DND-41 (cell line): ENCODE measurements at regions not wholly inside any gene's neighbourhood (a gene's known extent, or its start where the extent isn't known, plus 50 kb on each side); places are given as distances from the start of the nearest gene placed in this dataset.

ENCODE experiments used
- ATAC-seq: fragments of 200-7000 bp; cut with Tn5 transposase; 3 replicates; pipeline ENCODE4 v1.9.1; 2021; ENCODE audit warnings: low read depth; ENCODE audit not compliant: insufficient read depth
- DNase-seq: peaks from one replicate; pipeline ENCODE4 v3.0.0-alpha.2; 2020
- H2AFZ ChIP-seq: 2 replicates; pipeline ENCODE4 v1.6.0; 2012; ENCODE audit warnings: low read depth, low read length
- H3K27ac ChIP-seq: 2 replicates; pipeline ENCODE4 v1.5.1; 2012; ENCODE audit warnings: low read length, inconsistent platforms
- H3K27me3 ChIP-seq: fragments of 200-600 bp; sonication (generic); 2 replicates; pipeline ENCODE4 v1.6.0; 2012; ENCODE audit warnings: low read length, mild to moderate bottlenecking, inconsistent platforms; ENCODE audit not compliant: insufficient read depth, poor library complexity
- H3K36me3 ChIP-seq: 2 replicates; pipeline ENCODE4 v1.5.1; 2012; ENCODE audit warnings: low read length, inconsistent platforms; ENCODE audit not compliant: insufficient read depth
- H3K4me1 ChIP-seq: 2 replicates; pipeline ENCODE4 v1.5.1; 2012; ENCODE audit warnings: mild to moderate bottlenecking, low read length; ENCODE audit not compliant: insufficient read depth
- H3K4me2 ChIP-seq: 2 replicates; pipeline ENCODE4 v1.6.0; 2012; ENCODE audit warnings: mild to moderate bottlenecking, moderate library complexity, low read length, inconsistent platforms; ENCODE audit not compliant: insufficient read depth
- H3K4me3 ChIP-seq, 2 experiments: fragments of 200-600 bp in 1 of 2; shearing (Covaris generic) in 1 of 2; 2 replicates each; pipeline ENCODE4 v1.5.1; 2012 to 2016; ENCODE audit warnings: inconsistent platforms in 2 of 2, low read length in 2 of 2, mild to moderate bottlenecking in 2 of 2, low read depth in 1 of 2, moderate library complexity in 1 of 2
- H3K79me2 ChIP-seq: 2 replicates; pipeline ENCODE4 v1.6.0; 2012; ENCODE audit warnings: low read length, inconsistent platforms; ENCODE audit not compliant: insufficient read depth
- H3K9ac ChIP-seq: 2 replicates; pipeline ENCODE4 v1.6.0; 2012; ENCODE audit warnings: low read depth, mild to moderate bottlenecking, inconsistent platforms, low read length, moderate library complexity
- H3K9me3 ChIP-seq: 2 replicates; pipeline ENCODE4 v1.5.1; 2012; ENCODE audit warnings: low read length, moderate library complexity, mild to moderate bottlenecking, inconsistent platforms; ENCODE audit not compliant: insufficient read depth, severe bottlenecking
- H4K20me1 ChIP-seq: 2 replicates; pipeline ENCODE4 v1.6.0; 2012; ENCODE audit warnings: low read length; ENCODE audit not compliant: insufficient read depth
- CTCF ChIP-seq: IDR thresholded peaks from 2 replicates; pipeline ENCODE4 v1.5.1; 2012; ENCODE audit warnings: borderline replicate concordance, low read length, moderate library complexity, mild to moderate bottlenecking; ENCODE audit not compliant: poor library complexity, severe bottlenecking; ENCODE audit errors: extremely low read depth
- EZH2 ChIP-seq: IDR thresholded peaks from 3 replicates; pipeline ENCODE4 v1.6.1; 2012; ENCODE audit warnings: borderline replicate concordance, low read depth, mild to moderate bottlenecking, moderate library complexity, low read length, inconsistent platforms; ENCODE audit not compliant: severe bottlenecking

- no peak overlapping the region for H3K9ac ChIP-seq
- no peak for ATAC-seq
These were observed 117.6 kb downstream of the CENPF start for GRCh38 chr1:214720561-214720960.

GRCh38 chr1:214727274-214727673 lies 124.3 kb downstream of the CENPF start:
- no peak for ATAC-seq

More at GRCh38 chr1:214720561-214720960, 117.6 kb downstream of the CENPF start:
- no peaks in the 10 kb centered on the region for H3K36me3 ChIP-seq
- no peak overlapping the region for H3K4me2 ChIP-seq
- no peak overlapping the region for H3K27ac ChIP-seq
- H3K4me3 ChIP-seq, result no peak overlapping the region
- no peak for DNase-seq
- H3K27me3 ChIP-seq, result no peaks in the 10 kb centered on the region
- TF ChIP-seq EZH2 (no peak), CTCF (no peak)
- no peaks in the 10 kb centered on the region for H3K79me2 ChIP-seq
- H3K9me3 ChIP-seq, result no peaks in the 10 kb centered on the region
- H3K4me1 ChIP-seq, result no peaks in the 10 kb centered on the region
- H4K20me1 ChIP-seq, result no peaks in the 10 kb centered on the region
- H2AFZ ChIP-seq, result no peak overlapping the region

GRCh38 chr1:214739621-214740238 lies 136.7 kb downstream of the CENPF start:
- no peak for ATAC-seq

More at GRCh38 chr1:214727274-214727673, 124.3 kb downstream of the CENPF start:
- no peak overlapping the region for H3K4me2 ChIP-seq
- no peaks in the 10 kb centered on the region for H4K20me1 ChIP-seq
- H3K4me3 ChIP-seq, result no peak overlapping the region
- no peaks in the 10 kb centered on the region for H3K79me2 ChIP-seq
- H2AFZ ChIP-seq, result no peak overlapping the region
- H3K9ac ChIP-seq, result no peak overlapping the region
- no peaks in the 10 kb centered on the region for H3K4me1 ChIP-seq
- H3K27ac ChIP-seq, result no peak overlapping the region
- no peaks in the 10 kb centered on the region for H3K36me3 ChIP-seq
- no peak for TF ChIP-seq CTCF
- TF ChIP-seq EZH2, result no peak
- no peak for DNase-seq
- H3K9me3 ChIP-seq, result no peaks in the 10 kb centered on the region
- no peaks in the 10 kb centered on the region for H3K27me3 ChIP-seq

More at GRCh38 chr1:214739621-214740238, 136.7 kb downstream of the CENPF start:
- Histone ChIP-seq H3K4me3 (no peak overlapping the region), H3K79me2 (no peaks in the 10 kb centered on the region), H3K27me3 (no peaks in the 10 kb centered on the region), H3K9me3 (no peaks in the 10 kb centered on the region), H3K27ac (no peak overlapping the region), H3K36me3 (no peaks in the 10 kb centered on the region), H2AFZ (no peak overlapping the region), H3K9ac (no peak overlapping the region), H4K20me1 (no peaks in the 10 kb centered on the region), H3K4me2 (no peak overlapping the region), H3K4me1 (no peaks in the 10 kb centered on the region)
- TF ChIP-seq CTCF (no peak), EZH2 (no peak)
- no peak for DNase-seq
